ENCODE measurements at regions not wholly inside any gene's neighbourhood (a gene's known extent, or its start where the extent isn't known, plus 50 kb on each side); places are given as distances from the start of the nearest gene placed in this dataset.

GRCh38 chr3:152531717-152532116, 263.0 kb downstream of the MBNL1 start:
- ChIA-PET CTCF (interaction anchor here in 1 of 2 donors (0.6 kb wide), 1 partner anchor 684 kb away, joined by 6 read pairs; no protein-coding TSS in a partner anchor), POLR2A (no interaction called here)
- no peak overlapping the region for H3K27ac Mint-ChIP-seq
- ATAC-seq (replicated peaks in 1 of 4): no peak
- no peaks in the 10 kb centered on the region for H3K9me3 ChIP-seq
- no peak overlapping the region for H3K27ac ChIP-seq (ENCODE audit: low read length)
- no peaks in the 10 kb centered on the region for H3K27me3 ChIP-seq (replicated peaks in 1 of 2; ENCODE audit: control insufficient read depth in 2 of 2, extremely low read depth in 1 of 2, insufficient read depth in 2 of 2, low read length in 1 of 2)
- peaks cover 0 to 6% of the 10 kb centered on the region in 2 donors for H3K27me3 Mint-ChIP-seq
- peaks cover 6 to 11% (median 6%) of the 10 kb centered on the region in 3 donors for H3K9me3 Mint-ChIP-seq
- H3K4me3 Mint-ChIP-seq: no peak overlapping the region
- H3K4me1 Mint-ChIP-seq: no peaks in the 10 kb centered on the region
- DNase-seq: no peak
- no peaks in the 10 kb centered on the region for H3K4me1 ChIP-seq (ENCODE audit: control insufficient read depth in 1 of 2, extremely low read depth in 1 of 2, insufficient read depth in 2 of 2, low read length in 2 of 2)
- H3K36me3 ChIP-seq (ENCODE audit: control insufficient read depth in 2 of 2, extremely low read depth in 1 of 2, insufficient read depth in 1 of 2, low read length in 1 of 2): no peaks in the 10 kb centered on the region
- H3K36me3 Mint-ChIP-seq: no peaks in the 10 kb centered on the region
- H3K4me3 ChIP-seq (ENCODE audit: control insufficient read depth in 1 of 2, extremely low read depth in 1 of 2, low read length in 1 of 2): no peak overlapping the region

GRCh38 chr3:152538518-152538917, 269.8 kb downstream of the MBNL1 start:
- Mint-ChIP-seq H3K27ac (no peak overlapping the region), H3K36me3 (no peaks in the 10 kb centered on the region), H3K4me1 (no peaks in the 10 kb centered on the region), H3K9me3 (peaks cover 4 to 16% (median 11%) of the 10 kb centered on the region in 3 donors), H3K4me3 (no peak overlapping the region), H3K27me3 (peaks cover 14 to 42% of the 10 kb centered on the region in 2 donors)
- Histone ChIP-seq H3K4me1 (ENCODE audit: control insufficient read depth in 1 of 2, extremely low read depth in 1 of 2, insufficient read depth in 2 of 2, low read length in 2 of 2) (no peaks in the 10 kb centered on the region), H3K27ac (ENCODE audit: low read length) (no peak overlapping the region), H3K36me3 (ENCODE audit: control insufficient read depth in 2 of 2, extremely low read depth in 1 of 2, insufficient read depth in 1 of 2, low read length in 1 of 2) (no peaks in the 10 kb centered on the region), H3K27me3 (replicated peaks in 1 of 2; ENCODE audit: control insufficient read depth in 2 of 2, extremely low read depth in 1 of 2, insufficient read depth in 2 of 2, low read length in 1 of 2) (peaks cover 0 to 25% of the 10 kb centered on the region in 2 experiments), H3K9me3 (no peaks in the 10 kb centered on the region), H3K4me3 (ENCODE audit: control insufficient read depth in 1 of 2, extremely low read depth in 1 of 2, low read length in 1 of 2) (no peak overlapping the region)
- DNase-seq (no peak), ATAC-seq (replicated peaks in 1 of 4) (no peak)
- no CpG with 5 or more reads among the region's 1 CpG for WGBS (ENCODE audit: insufficient coverage)
- ChIA-PET CTCF (no interaction called here), POLR2A (no interaction called here)

GRCh38 chr3:152539191-152539764, 270.5 kb downstream of the MBNL1 start:
- ATAC-seq (replicated peaks in 1 of 4) (no peak), DNase-seq (no peak)
- peaks cover 14 to 43% of the 10 kb centered on the region in 2 donors for H3K27me3 Mint-ChIP-seq
- no peak overlapping the region for H3K4me3 Mint-ChIP-seq
- no peaks in the 10 kb centered on the region for H3K4me1 Mint-ChIP-seq
- Histone ChIP-seq H3K36me3 (ENCODE audit: control insufficient read depth in 2 of 2, extremely low read depth in 1 of 2, insufficient read depth in 1 of 2, low read length in 1 of 2) (no peaks in the 10 kb centered on the region), H3K27ac (ENCODE audit: low read length) (no peak overlapping the region), H3K9me3 (no peaks in the 10 kb centered on the region), H3K4me1 (ENCODE audit: control insufficient read depth in 1 of 2, extremely low read depth in 1 of 2, insufficient read depth in 2 of 2, low read length in 2 of 2) (no peaks in the 10 kb centered on the region), H3K27me3 (replicated peaks in 1 of 2; ENCODE audit: control insufficient read depth in 2 of 2, extremely low read depth in 1 of 2, insufficient read depth in 2 of 2, low read length in 1 of 2) (peaks cover 0 to 25% of the 10 kb centered on the region in 2 experiments), H3K4me3 (ENCODE audit: control insufficient read depth in 1 of 2, extremely low read depth in 1 of 2, low read length in 1 of 2) (no peak overlapping the region)
- no peaks in the 10 kb centered on the region for H3K36me3 Mint-ChIP-seq
- H3K27ac Mint-ChIP-seq: no peak overlapping the region
- ChIA-PET CTCF (no interaction called here), POLR2A (no interaction called here)
- peaks cover 4 to 16% (median 13%) of the 10 kb centered on the region in 3 donors for H3K9me3 Mint-ChIP-seq
- 78% methylated on average over 2 of the region's 2 CpGs for WGBS (ENCODE audit: insufficient coverage)

GRCh38 chr3:152540120-152540519, 271.4 kb downstream of the MBNL1 start:
- no peak overlapping the region for H3K27ac Mint-ChIP-seq
- peaks cover 14 to 43% of the 10 kb centered on the region in 2 donors for H3K27me3 Mint-ChIP-seq
- DNase-seq: no peak
- no peaks in the 10 kb centered on the region for H3K36me3 ChIP-seq (ENCODE audit: control insufficient read depth in 2 of 2, extremely low read depth in 1 of 2, insufficient read depth in 1 of 2, low read length in 1 of 2)
- ATAC-seq (replicated peaks in 1 of 4): no peak
- ChIA-PET CTCF (no interaction called here), POLR2A (no interaction called here)
- no peak overlapping the region for H3K4me3 ChIP-seq (ENCODE audit: control insufficient read depth in 1 of 2, extremely low read depth in 1 of 2, low read length in 1 of 2)
- no peaks in the 10 kb centered on the region for H3K4me1 Mint-ChIP-seq
- peaks cover 4 to 16% (median 9%) of the 10 kb centered on the region in 3 donors for H3K9me3 Mint-ChIP-seq
- no peaks in the 10 kb centered on the region for H3K9me3 ChIP-seq
- no peaks in the 10 kb centered on the region for H3K4me1 ChIP-seq (ENCODE audit: control insufficient read depth in 1 of 2, extremely low read depth in 1 of 2, insufficient read depth in 2 of 2, low read length in 2 of 2)
- H3K27me3 ChIP-seq (replicated peaks in 1 of 2; ENCODE audit: control insufficient read depth in 2 of 2, extremely low read depth in 1 of 2, insufficient read depth in 2 of 2, low read length in 1 of 2): peaks cover 0 to 25% of the 10 kb centered on the region in 2 experiments
- no peak overlapping the region for H3K4me3 Mint-ChIP-seq
- no peak overlapping the region for H3K27ac ChIP-seq (ENCODE audit: low read length)
- no peaks in the 10 kb centered on the region for H3K36me3 Mint-ChIP-seq

- ChIA-PET POLR2A (no interaction called here), CTCF (no interaction called here)
- Histone ChIP-seq H3K36me3 (ENCODE audit: control insufficient read depth in 2 of 2, extremely low read depth in 1 of 2, insufficient read depth in 1 of 2, low read length in 1 of 2) (no peaks in the 10 kb centered on the region), H3K9me3 (no peaks in the 10 kb centered on the region), H3K4me1 (ENCODE audit: control insufficient read depth in 1 of 2, extremely low read depth in 1 of 2, insufficient read depth in 2 of 2, low read length in 2 of 2) (no peaks in the 10 kb centered on the region), H3K27ac (ENCODE audit: low read length) (no peak overlapping the region), H3K27me3 (replicated peaks in 1 of 2; ENCODE audit: control insufficient read depth in 2 of 2, extremely low read depth in 1 of 2, insufficient read depth in 2 of 2, low read length in 1 of 2) (no peaks in the 10 kb centered on the region), H3K4me3 (ENCODE audit: control insufficient read depth in 1 of 2, extremely low read depth in 1 of 2, low read length in 1 of 2) (no peak overlapping the region)
- Mint-ChIP-seq H3K9me3 (peaks cover 0 to 5% (median 4%) of the 10 kb centered on the region in 3 donors), H3K27me3 (peaks cover 4 to 8% of the 10 kb centered on the region in 2 donors), H3K36me3 (no peaks in the 10 kb centered on the region), H3K4me3 (no peak overlapping the region), H3K27ac (no peak overlapping the region), H3K4me1 (no peaks in the 10 kb centered on the region)
- DNase-seq: no peak
- no peak for ATAC-seq (replicated peaks in 1 of 4)
- WGBS (ENCODE audit: insufficient coverage): no CpG with 5 or more reads among the region's 1 CpG
Observed at GRCh38 chr3:152547153-152547552, 278.4 kb downstream of the MBNL1 start.

GRCh38 chr3:152549263-152549662, 280.5 kb downstream of the MBNL1 start:
- POLR2A ChIA-PET: no interaction called here
- ATAC-seq (replicated peaks in 1 of 4): no peak
- H3K36me3 ChIP-seq (ENCODE audit: control insufficient read depth in 2 of 2, extremely low read depth in 1 of 2, insufficient read depth in 1 of 2, low read length in 1 of 2): no peaks in the 10 kb centered on the region

GRCh38 chr3:152550284-152550683, 281.6 kb downstream of the MBNL1 start:
- WGBS (ENCODE audit: insufficient coverage): no CpG with 5 or more reads among the region's 1 CpG
- H3K36me3 ChIP-seq (ENCODE audit: control insufficient read depth in 2 of 2, extremely low read depth in 1 of 2, insufficient read depth in 1 of 2, low read length in 1 of 2): no peaks in the 10 kb centered on the region
- peaks cover 0 to 3% of the 10 kb centered on the region in 2 experiments for H3K27me3 ChIP-seq (replicated peaks in 1 of 2; ENCODE audit: control insufficient read depth in 2 of 2, extremely low read depth in 1 of 2, insufficient read depth in 2 of 2, low read length in 1 of 2)
- no peaks in the 10 kb centered on the region for H3K9me3 ChIP-seq
- POLR2A ChIA-PET: no interaction called here
- H3K4me1 Mint-ChIP-seq: no peaks in the 10 kb centered on the region
- DNase-seq (no peak), ATAC-seq (replicated peaks in 1 of 4) (no peak)
- H3K4me1 ChIP-seq (ENCODE audit: control insufficient read depth in 1 of 2, extremely low read depth in 1 of 2, insufficient read depth in 2 of 2, low read length in 2 of 2): no peaks in the 10 kb centered on the region
- peaks cover 0 to 4% (median 2%) of the 10 kb centered on the region in 3 donors for H3K9me3 Mint-ChIP-seq
- H3K4me3 ChIP-seq (ENCODE audit: control insufficient read depth in 1 of 2, extremely low read depth in 1 of 2, low read length in 1 of 2): no peak overlapping the region
- no peak overlapping the region for H3K27ac ChIP-seq (ENCODE audit: low read length)
- H3K4me3 Mint-ChIP-seq: no peak overlapping the region
- H3K27me3 Mint-ChIP-seq: peaks cover 0 to 3% of the 10 kb centered on the region in 2 donors
- CTCF ChIA-PET: no interaction called here
- no peak overlapping the region for H3K27ac Mint-ChIP-seq
- H3K36me3 Mint-ChIP-seq: no peaks in the 10 kb centered on the region

More at GRCh38 chr3:152549263-152549662, 280.5 kb downstream of the MBNL1 start:
- Mint-ChIP-seq H3K36me3 (no peaks in the 10 kb centered on the region), H3K4me1 (no peaks in the 10 kb centered on the region), H3K9me3 (peaks cover 0 to 4% (median 2%) of the 10 kb centered on the region in 3 donors), H3K27me3 (peaks cover 0 to 3% of the 10 kb centered on the region in 2 donors), H3K4me3 (no peak overlapping the region), H3K27ac (no peak overlapping the region)
- no peaks in the 10 kb centered on the region for H3K4me1 ChIP-seq (ENCODE audit: control insufficient read depth in 1 of 2, extremely low read depth in 1 of 2, insufficient read depth in 2 of 2, low read length in 2 of 2)
- H3K27me3 ChIP-seq (replicated peaks in 1 of 2; ENCODE audit: control insufficient read depth in 2 of 2, extremely low read depth in 1 of 2, insufficient read depth in 2 of 2, low read length in 1 of 2): no peaks in the 10 kb centered on the region
- no peak overlapping the region for H3K27ac ChIP-seq (ENCODE audit: low read length)
- H3K4me3 ChIP-seq (ENCODE audit: control insufficient read depth in 1 of 2, extremely low read depth in 1 of 2, low read length in 1 of 2): no peak overlapping the region
- DNase-seq: no peak
- CTCF ChIA-PET: no interaction called here
- no peaks in the 10 kb centered on the region for H3K9me3 ChIP-seq

All from T-cell (primary cell).